Skeletal muscle cell (primary cell): ENCODE measurements at regions not wholly inside any gene's neighbourhood (a gene's known extent, or its start where the extent isn't known, plus 50 kb on each side); places are given as distances from the start of the nearest gene placed in this dataset.
"Not testable (repeated sequence)": the region's sequence is repeated elsewhere in the genome, so short reads cannot be mapped to it uniquely, and the experiment has no call there.

ENCODE experiments used
- DNase-seq: peaks from one replicate; pipeline ENCODE4 v3.0.0-alpha.2; 2010; ENCODE audit warnings: low read depth
- H3K4me3 ChIP-seq: 2 replicates; pipeline ENCODE4 v1.5.1; 2011; ENCODE audit warnings: low read depth, mild to moderate bottlenecking, control low read depth, low read length, moderate library complexity

DNA sequence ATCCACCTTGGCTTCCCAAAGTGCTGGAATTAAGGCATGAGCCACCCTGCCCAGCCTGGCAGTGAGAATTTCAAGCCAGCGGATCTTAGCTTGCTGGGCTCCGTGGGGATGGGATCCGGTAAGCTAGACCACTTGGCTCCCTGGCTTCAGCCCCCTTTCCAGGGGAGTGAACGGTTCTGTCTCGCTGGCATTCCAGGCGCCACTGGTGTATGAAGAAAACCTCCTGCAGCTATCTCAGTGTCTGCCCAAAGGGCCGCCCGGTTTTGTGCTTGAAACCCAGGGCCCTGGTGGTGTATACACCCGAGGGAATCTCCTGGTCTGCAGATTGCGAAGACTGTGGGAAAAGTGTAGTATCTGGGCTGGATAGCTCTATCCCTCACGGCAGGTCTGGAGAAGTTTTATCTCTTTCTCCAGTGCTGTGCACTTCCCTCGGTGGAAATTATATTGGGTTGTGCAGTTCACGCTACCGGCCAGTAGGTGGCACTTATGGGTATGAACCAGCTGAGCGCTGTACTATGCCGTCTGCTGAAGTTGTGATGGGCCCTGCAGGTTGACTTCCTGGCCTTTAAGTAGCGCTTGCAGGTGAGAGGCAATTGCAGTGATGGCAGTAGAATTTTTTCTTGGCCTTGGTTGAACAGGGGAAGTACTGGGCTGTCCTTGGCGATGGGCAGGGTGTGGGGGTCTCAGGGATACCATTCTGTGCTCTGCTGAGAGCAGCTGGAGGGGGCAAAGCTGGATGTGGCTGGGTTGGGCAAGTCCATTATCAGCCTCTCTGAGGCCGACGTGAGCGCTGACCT lies 138.0 kb upstream of the MTPN start:
- no peak for DNase-seq
- H3K4me3 ChIP-seq: no peak overlapping the region

DNA sequence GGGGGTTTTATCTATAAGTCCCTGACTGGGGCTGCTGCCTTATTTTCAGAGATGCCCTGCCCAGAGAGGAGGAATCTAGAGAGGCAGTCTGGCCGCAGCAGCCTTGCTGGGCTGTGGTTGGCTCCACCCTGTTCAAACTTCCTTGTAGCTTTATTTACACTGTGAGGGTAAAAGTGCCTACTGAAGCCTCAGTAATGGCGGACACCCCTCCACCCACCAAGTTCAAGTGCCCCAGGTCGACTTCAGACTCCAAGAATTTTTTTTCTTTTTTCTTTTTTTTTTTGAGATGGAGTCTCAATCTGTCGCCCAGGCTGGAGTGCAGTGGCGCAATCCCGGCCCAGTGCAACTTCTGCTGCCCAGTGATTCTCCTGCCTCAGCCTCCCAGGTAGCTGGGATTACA lies 137.3 kb upstream of the MTPN start:
- not testable (repeated sequence) for DNase-seq, H3K4me3 ChIP-seq

DNA sequence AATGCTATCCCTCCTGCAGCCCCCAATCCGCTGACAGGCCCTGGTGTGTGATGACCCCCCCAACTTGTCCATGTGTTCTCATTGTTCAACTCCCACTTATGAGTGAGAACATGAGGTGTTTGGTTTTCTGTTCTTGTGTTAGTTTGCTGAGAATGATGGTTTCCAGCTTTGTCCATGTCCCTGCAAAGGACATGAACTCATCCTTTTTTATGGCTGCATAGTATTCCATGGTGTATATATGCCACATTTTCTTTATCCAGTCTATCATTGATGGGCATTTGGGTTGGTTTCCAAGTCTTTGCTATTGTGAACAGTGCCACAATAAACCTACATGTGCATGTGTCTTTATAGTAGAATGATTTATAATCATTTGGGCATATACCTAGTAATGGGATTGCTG lies 131.9 kb upstream of the MTPN start:
- DNase-seq, H3K4me3 ChIP-seq: not testable (repeated sequence)

DNA sequence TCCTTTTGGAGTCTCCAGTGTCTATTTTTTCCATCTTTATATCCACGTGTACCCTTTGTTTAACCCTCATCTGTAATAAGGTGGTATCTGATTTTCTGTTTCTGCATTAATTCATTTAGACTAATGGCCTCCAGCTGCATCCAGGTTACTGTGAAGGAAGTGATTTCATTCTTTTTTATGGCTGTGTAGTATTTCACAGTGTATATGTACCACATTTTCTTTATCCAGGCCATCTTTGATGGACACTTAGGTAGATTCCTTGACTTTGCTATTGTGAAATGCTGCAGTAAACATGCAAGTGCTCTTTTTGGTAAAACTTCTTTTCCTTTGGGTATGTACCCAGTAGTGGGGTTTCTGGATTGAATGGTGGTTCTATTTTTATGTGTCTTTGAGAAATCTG lies 128.0 kb upstream of the MTPN start:
- H3K4me3 ChIP-seq: no peak overlapping the region
- DNase-seq: no peak

DNA sequence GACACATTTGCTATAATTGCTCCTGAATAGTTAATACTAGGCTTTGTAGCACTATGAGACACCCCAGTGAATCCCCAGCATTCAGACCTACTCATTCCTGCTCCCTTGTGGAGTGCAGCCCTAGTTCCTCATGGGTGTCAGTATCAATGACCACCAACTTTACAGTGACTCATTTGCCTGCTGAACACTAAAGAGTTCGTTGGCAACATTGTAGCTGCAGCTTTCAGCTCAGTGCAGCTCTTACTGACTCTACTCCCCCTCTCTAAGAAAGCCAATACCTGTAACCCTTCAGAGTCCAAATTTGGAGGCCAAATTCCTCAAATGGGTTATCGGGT lies 127.1 kb upstream of the MTPN start:
- no peak overlapping the region for H3K4me3 ChIP-seq
- no peak for DNase-seq

DNA sequence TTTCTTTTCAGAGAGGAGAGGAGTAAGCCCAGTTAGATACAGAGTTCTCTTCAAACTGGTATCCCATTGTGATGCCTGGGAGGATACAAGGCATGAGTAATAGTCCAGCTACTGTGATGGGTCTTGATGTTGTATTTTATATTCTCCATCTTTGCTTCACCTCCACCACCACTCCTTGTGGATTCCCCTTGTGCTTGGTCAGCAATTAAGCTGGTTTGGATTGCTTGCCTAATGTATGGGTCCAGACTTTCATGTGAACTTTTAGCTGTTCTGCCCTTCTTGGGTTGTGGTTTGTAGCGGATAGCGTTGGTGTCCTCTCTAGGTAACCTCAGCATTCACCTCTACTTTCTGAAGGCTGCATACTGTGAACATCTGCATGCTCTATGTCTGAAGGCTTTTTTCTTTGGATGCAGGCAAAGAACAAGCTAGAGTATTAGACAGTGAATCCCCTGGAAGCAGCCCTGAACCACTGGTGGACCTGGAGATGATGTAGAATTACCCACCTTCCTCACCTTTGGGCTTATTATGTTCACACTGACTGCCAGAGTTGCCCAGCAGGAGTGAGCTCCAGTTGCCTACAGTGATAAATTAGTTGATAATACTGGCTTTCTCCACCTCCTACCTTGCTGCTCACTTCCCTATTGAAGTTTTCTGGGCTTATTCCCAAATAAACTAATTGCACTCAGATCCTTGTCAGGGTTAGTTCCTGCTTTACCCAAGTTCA lies 126.5 kb upstream of the MTPN start:
- H3K4me3 ChIP-seq: no peak overlapping the region
- DNase-seq: no peak

DNA sequence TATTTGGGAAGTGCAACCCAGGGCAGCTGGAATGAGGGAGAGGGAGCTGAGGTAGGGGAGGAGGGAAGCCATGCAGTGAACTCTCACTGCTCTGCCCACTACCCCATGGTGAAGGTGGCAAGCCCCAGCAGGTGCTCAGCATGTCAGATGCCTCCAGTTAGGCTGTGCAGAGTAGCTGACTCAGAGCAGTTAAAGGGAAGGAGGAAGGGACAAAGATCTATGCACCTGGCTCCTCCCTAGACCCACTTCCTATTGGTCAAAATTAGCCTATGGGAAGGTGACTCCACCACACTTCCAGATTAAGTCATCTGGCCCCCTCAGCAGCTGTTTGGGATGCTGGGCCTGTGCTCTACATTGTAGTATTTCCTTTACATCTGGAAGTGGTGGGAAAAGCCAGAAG lies 125.7 kb upstream of the MTPN start:
- H3K4me3 ChIP-seq: no peak overlapping the region
- DNase-seq: no peak

DNA sequence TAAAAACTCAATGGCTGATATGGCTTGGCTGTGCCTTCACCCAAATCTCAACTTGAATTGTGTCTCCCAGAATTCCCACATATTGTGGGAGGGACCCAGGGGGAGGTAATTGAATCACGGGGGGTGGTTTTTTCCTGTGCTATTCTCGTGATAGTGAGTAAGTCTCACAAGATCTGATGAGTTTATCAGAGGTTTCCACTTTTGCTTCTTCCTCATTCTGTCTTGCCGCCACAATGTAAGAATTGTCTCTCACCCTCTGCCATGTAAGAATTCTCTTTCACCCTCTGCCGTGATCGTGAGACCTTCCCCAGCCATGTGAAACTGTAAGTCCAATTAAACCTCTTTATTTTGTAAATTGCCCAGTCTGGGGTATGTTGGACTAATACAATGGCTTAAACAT lies 115.6 kb upstream of the MTPN start:
- not testable (repeated sequence) for H3K4me3 ChIP-seq, DNase-seq

DNA sequence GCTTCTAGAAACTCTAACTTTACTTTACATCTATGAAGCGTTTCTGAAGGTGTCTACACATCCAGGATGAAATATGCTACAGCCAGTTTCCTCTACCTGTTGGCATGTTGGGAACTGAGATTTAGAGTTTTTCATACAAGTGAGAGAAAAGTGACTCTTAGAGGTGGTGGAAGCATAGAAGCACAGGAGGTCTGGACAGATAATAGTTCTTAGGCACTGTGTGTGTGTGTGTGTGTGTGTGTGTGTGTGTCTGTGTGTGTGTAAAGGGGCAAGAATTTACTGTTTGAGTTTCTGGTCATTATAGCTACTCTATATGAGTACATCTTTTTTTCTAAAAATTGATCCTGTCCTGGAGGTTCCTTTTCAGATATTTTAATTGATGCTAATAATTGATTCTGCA lies 110.7 kb upstream of the MTPN start:
- DNase-seq: no peak
- H3K4me3 ChIP-seq: no peak overlapping the region

DNA sequence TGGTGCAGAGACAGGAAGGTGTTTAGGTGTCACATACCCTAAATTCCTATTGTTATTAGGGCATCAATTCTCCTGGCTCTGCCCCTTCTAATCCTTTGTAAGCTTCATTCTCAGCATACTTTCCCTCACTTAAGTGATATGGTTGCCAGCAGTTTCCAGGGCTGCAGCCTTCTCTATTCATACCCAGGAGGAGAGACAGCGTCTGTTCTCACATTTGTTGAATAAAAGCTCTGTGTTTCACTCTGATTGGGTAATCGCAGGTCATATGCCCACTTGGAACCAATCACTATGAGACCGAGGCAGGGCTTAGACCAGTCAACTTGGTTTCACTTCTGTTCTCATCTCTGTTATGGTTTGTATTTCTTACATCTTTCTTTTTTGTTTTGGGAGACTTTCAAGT lies 109.6 kb upstream of the MTPN start:
- peak; percentile 46 for DNase-seq
- H3K4me3 ChIP-seq: peak overlapping the region; percentile 31

DNA sequence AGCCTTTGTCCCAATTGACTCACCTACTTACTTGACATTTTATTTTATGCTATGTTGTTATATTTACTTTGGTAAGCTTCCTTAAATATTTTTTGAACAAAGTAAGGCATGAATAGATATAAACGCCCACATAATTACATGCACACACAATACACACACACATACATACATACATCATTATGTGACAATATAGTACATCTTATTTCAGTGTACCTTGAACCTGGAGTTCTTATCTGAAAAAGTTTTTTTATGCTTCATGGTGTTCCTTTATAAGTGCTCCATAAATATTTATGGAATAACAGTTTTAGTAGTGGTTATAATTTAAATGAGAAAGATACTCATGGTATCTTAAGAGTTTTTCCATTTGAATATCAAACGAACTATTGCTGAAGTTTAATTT lies 102.8 kb upstream of the MTPN start:
- H3K4me3 ChIP-seq: no peak overlapping the region
- no peak for DNase-seq

DNA sequence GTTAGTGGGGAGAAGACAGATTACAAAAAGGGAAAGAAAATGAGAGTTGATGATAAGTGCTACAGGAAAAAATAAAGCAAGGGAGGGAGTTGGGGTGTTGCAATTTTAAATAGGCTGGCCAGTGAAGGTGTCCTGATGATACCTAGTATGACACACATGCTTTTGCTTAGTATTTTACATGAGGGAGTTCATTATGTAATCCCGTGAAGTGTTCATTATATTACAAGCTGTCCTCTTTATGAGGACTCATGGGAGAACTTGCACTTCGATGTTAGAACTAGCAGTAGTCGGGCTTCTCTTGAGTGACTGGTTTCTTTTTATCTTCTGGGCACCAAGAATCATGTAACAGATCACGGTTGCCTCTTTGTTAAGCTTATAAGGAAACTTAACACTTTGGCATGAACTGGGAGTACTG lies 102.3 kb upstream of the MTPN start:
- no peak overlapping the region for H3K4me3 ChIP-seq

DNA sequence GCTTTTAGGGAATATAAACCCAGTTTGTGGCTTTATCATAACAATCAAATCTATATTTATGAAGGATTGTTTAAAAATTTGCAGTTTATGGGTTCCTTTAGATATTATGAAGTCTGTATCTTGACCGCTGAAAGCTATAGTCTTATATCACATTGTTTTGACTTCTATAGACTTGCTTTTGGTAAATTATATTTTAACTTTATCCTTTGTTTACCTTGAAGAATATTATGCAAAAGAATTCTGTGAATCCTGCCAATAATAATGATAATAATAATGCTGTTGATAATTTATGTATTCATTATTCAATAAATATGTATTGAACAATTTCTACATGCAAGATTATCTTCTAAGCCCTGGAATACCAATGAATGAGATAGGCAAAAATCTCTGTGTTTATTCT lies 101.9 kb upstream of the MTPN start:
- H3K4me3 ChIP-seq: no peak overlapping the region

More for the DNA sequence above, 102.3 kb upstream of the MTPN start:
- DNase-seq: no peak

DNA sequence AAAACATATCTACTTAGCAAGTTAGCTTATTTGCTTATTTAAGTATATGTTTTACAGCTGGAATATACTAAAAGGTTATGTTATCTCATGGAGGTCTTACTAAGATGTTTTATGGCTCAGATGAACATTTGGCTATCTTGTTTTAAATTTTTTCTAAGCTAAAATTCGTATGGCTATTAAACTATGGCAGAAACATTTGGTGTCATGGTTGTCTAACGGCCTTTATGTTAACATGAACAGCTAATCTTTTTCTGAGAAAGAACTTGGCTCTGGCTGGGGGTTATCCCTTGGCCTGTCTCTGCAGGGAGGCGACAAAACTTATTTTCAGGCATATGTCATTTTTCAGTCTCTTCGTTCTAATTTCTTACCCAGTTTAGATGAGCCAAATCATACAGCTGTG lies 101.5 kb upstream of the MTPN start:
- no peak overlapping the region for H3K4me3 ChIP-seq
- no peak for DNase-seq

More for the DNA sequence above, 101.9 kb upstream of the MTPN start:
- no peak for DNase-seq

DNA sequence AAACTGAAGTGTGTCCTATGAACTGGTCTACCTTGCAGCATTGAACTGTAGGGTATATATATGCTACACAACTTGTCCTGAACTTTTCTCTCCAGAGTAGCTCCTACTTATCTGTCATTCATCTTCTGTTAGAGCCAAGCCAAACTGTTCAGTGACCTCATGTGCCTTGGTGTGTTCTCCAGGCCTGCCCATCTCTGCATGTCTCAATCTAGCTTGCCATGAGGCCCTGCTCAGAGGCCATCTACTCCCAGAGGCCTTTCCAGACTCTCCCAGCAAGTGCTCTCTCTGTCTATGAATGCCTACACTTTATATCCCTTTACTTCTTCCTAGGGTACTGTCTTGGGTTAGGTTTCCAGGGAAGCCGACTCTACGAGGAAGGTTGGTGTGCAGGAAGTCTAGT lies 99.8 kb upstream of the MTPN start:
- no peak for DNase-seq
- no peak overlapping the region for H3K4me3 ChIP-seq

DNA sequence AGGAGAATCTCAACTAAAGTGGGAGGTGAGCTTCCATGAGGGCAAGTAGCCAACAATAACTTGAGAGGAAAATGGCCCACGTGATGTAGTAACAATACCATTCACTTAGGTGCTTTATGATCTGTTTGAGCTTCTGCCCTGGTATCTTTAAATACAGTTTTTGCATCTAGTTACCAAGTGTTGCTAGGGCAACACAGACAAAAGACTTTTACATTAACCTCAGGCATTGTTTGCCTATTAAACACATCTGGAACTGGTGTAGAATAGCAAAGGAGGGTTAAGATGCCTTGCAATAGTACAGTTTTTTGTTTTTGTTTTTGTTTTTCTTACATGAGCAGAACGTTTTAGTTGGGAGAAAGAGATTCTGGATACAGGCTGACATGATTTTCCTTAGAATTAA lies 97.7 kb upstream of the MTPN start:
- H3K4me3 ChIP-seq: no peak overlapping the region
- no peak for DNase-seq

DNA sequence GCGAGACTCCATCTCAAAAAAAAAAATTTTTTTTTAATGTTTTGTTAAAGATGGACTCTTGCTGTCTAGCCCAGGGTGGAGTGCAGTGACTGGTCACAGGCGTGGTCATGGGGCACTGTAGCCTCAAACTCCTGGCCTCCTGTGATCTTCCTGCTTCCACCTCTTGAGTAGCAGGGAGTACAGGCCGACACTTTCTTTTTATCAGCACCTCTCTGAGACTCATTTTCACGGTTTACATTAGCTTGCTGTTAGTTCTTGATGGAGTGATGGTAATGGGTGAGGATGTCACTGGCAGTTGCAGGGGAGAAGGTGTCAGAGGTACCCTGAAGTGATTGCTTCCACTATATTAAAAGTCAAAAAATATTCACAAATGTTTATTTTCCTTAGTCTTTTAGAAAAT lies 95.3 kb upstream of the MTPN start:
- H3K4me3 ChIP-seq: no peak overlapping the region
- no peak for DNase-seq

DNA sequence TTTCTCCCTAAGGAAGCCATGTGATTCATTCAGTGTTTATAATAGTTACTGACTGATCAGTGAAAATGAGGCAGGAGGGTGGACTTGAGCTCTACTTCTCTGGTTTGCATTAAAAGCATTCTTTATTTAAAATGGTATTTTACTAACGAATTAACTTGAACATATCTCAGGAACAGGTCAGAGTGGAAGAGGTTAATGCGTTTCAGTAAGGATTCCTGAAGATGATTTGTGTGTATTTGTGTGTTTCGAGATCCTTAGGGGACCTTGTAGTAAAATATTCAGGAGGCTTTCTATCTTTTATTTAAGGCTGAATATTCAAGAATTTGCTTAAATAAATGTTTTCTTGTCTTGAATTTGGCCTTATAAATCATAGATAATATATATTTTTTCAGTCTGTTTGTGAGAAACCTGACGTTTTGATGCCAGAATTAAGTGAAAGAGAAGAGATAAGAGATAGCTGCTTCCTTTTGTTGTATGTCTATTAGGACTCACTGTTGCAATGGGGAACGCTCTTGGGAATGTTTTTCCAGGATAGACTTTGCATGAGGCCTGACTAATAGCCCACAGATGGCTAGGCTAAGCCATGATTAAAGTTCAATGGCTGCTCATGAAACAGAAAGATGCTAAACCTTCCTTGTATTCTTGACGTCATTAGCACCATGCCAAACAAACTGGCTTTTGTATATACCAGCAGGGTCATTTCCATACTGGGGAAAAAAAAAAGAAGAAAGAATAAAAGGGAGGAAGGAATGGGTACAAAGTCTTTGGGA lies 93.8 kb upstream of the MTPN start:
- no peak overlapping the region for H3K4me3 ChIP-seq
- no peak for DNase-seq

DNA sequence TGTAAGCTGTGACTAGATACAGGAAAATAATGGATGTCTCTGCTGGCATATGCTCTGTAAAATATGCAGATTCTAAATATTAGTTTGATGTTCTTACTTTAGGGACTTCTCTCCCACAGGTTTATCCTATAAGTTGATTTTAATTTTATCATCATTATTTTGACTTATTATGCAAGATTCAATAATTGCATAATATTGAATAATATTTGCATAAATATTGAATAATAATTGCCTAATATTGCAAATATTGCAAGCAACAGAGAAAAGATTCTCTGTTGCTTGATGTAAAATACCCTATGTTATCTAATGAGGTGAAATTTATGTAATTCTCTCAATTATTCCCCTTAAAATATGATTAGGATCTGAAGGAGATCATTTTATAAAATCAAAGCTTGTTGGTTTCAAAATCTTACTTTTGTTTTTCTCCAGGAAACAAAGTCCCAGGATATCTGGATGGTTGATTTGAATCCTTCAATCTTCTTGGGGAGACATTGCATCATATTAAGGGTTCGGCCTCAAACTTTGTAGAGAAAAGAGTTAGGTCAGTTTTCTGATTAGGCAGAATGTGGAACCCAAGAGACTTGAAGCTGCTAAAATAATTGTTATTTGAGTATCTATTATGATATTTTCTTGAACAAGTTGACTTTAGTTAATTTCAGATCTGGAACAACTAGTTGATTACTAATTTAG lies 92.8 kb upstream of the MTPN start:
- DNase-seq: no peak
- no peak overlapping the region for H3K4me3 ChIP-seq

DNA sequence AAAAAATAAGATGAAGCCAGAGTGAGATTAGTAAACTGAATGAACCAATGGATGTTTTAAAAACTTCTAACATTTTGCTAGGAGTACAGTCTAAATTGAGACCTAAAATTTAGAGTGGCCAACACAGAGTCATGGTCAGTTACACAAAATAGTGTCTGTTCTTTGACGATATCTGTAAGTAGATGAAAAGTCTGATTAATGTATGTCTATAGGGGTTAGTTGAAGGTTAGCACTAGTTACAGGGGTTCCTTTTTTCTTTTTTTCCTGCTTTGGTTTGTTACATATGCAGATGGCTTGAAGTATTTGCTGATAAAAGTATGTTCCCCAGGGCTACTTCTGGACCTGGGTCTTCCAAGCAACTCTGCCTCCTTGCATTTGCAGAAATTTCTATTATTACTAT lies 90.1 kb upstream of the MTPN start:
- H3K4me3 ChIP-seq: no peak overlapping the region
- no peak for DNase-seq
